ENCODE measurements at regions not wholly inside any gene's neighbourhood (a gene's known extent, or its start where the extent isn't known, plus 50 kb on each side); places are given as distances from the start of the nearest gene placed in this dataset.

DNA sequence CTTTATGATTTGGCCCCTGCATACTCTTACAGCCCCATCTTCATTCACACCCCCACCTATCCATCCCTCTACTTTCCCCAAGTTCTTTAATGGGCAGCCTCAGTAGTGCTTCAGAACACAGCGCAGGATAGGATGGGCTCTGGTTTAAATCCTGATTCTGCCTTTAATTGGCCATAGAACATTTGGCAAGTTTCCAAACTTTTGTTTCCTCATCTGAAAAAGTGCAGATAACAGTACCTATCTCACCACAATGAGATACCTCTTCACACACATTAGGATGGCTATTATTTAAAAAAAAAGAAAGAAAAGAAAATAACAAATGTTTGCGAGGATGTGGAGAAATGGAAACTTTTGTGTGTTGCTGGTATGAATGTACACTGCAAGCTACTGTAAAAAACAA, 142.5 kb upstream of the VANGL1 start:
- WGBS (ENCODE audit: insufficient coverage): 100% methylated on average over 1 of the region's 2 CpGs
- POLR2A ChIA-PET: no interaction called here
- CTCF ChIA-PET: no interaction called here
- Histone ChIP-seq H3K4me1 (ENCODE audit: control insufficient read depth in 1 of 2, extremely low read depth in 1 of 2, insufficient read depth in 2 of 2, low read length in 2 of 2) (no peaks in the 10 kb centered on the region), H3K27me3 (replicated peaks in 1 of 2; ENCODE audit: control insufficient read depth in 2 of 2, extremely low read depth in 1 of 2, insufficient read depth in 2 of 2, low read length in 1 of 2) (peaks cover 0 to 6% of the 10 kb centered on the region in 2 experiments), H3K4me3 (ENCODE audit: control insufficient read depth in 1 of 2, extremely low read depth in 1 of 2, low read length in 1 of 2) (no peak overlapping the region), H3K36me3 (ENCODE audit: control insufficient read depth in 2 of 2, extremely low read depth in 1 of 2, insufficient read depth in 1 of 2, low read length in 1 of 2) (no peaks in the 10 kb centered on the region), H3K9me3 (no peaks in the 10 kb centered on the region), H3K27ac (ENCODE audit: low read length) (no peak overlapping the region)
- ATAC-seq (replicated peaks in 1 of 4) (no peak), DNase-seq (no peak)
- Mint-ChIP-seq H3K36me3 (no peaks in the 10 kb centered on the region), H3K27ac (no peak overlapping the region), H3K27me3 (no peaks in the 10 kb centered on the region), H3K4me3 (no peak overlapping the region), H3K4me1 (no peaks in the 10 kb centered on the region), H3K9me3 (no peaks in the 10 kb centered on the region)

DNA sequence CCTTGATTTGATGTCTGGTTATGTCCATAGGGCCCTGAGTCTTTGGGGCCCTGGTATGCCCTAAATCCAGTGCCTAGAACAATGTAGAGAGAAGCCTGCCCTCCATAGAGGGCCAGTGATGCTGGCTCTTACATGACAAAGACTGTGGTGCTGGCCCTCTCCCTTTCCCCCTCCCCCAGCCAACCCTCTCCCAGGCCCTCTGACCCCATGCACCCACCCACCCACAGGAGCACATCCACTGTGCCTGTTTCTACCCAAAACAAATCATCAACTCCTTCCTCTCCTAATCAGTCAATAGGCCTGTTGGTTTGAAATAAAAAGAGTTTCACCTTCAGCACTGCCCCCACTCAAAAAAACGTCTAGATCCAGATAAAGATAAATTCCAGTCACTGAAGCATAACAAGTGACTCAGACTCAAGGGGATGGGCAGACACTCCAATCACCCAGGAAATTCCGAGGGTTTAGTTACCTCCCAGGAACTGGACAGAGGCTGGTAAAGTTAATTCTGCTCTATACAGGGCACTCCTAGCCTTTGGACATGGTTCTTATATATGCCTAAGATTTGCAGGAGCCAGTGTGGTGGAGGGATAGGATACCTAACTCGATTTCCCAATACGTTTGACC, 144.8 kb upstream of the VANGL1 start:
- H3K9me3 ChIP-seq: no peaks in the 10 kb centered on the region
- H3K27ac ChIP-seq (ENCODE audit: low read length): no peak overlapping the region
- ATAC-seq (replicated peaks in 1 of 4) (no peak), DNase-seq (no peak)
- H3K4me1 Mint-ChIP-seq: no peaks in the 10 kb centered on the region
- no CpG with 5 or more reads among the region's 4 CpGs for WGBS (ENCODE audit: insufficient coverage)
- H3K27me3 Mint-ChIP-seq: no peaks in the 10 kb centered on the region
- no peaks in the 10 kb centered on the region for H3K36me3 ChIP-seq (ENCODE audit: control insufficient read depth in 2 of 2, extremely low read depth in 1 of 2, insufficient read depth in 1 of 2, low read length in 1 of 2)
- H3K4me3 ChIP-seq (ENCODE audit: control insufficient read depth in 1 of 2, extremely low read depth in 1 of 2, low read length in 1 of 2): no peak overlapping the region
- H3K4me1 ChIP-seq (ENCODE audit: control insufficient read depth in 1 of 2, extremely low read depth in 1 of 2, insufficient read depth in 2 of 2, low read length in 2 of 2): no peaks in the 10 kb centered on the region
- no peaks in the 10 kb centered on the region for H3K36me3 Mint-ChIP-seq
- no peaks in the 10 kb centered on the region for H3K9me3 Mint-ChIP-seq
- ChIA-PET CTCF (no interaction called here), POLR2A (no interaction called here)
- peaks cover 0 to 2% of the 10 kb centered on the region in 2 experiments for H3K27me3 ChIP-seq (replicated peaks in 1 of 2; ENCODE audit: control insufficient read depth in 2 of 2, extremely low read depth in 1 of 2, insufficient read depth in 2 of 2, low read length in 1 of 2)
- no peak overlapping the region for H3K27ac Mint-ChIP-seq
- no peak overlapping the region for H3K4me3 Mint-ChIP-seq

DNA sequence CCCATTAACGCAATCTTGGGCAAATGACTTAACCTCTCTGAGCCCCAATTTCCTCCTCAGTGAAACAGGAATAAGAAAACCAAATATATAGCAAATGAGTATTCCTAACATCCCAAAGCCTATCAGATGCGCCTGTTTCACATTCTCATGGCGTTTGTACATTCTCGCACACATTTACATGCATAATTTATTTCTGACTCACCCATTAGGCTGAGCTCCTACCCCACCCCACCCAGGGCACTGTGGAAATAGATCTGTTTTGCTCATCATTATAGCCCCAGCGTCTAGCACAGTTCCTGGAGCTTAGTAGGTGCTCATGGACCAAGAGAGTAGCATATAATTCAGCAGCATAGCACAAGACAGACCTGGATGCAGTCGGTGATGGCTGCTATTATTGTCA, 146.1 kb upstream of the VANGL1 start:
- CTCF ChIA-PET: no interaction called here
- Mint-ChIP-seq H3K27ac (no peak overlapping the region), H3K27me3 (no peaks in the 10 kb centered on the region), H3K4me1 (no peaks in the 10 kb centered on the region), H3K9me3 (no peaks in the 10 kb centered on the region), H3K36me3 (no peaks in the 10 kb centered on the region), H3K4me3 (no peak overlapping the region)
- POLR2A ChIA-PET: no interaction called here
- no peak for DNase-seq
- Histone ChIP-seq H3K9me3 (no peaks in the 10 kb centered on the region), H3K36me3 (ENCODE audit: control insufficient read depth in 2 of 2, extremely low read depth in 1 of 2, insufficient read depth in 1 of 2, low read length in 1 of 2) (no peaks in the 10 kb centered on the region), H3K4me1 (ENCODE audit: control insufficient read depth in 1 of 2, extremely low read depth in 1 of 2, insufficient read depth in 2 of 2, low read length in 2 of 2) (no peaks in the 10 kb centered on the region), H3K27me3 (replicated peaks in 1 of 2; ENCODE audit: control insufficient read depth in 2 of 2, extremely low read depth in 1 of 2, insufficient read depth in 2 of 2, low read length in 1 of 2) (peaks cover 0 to 2% of the 10 kb centered on the region in 2 experiments), H3K27ac (ENCODE audit: low read length) (no peak overlapping the region), H3K4me3 (ENCODE audit: control insufficient read depth in 1 of 2, extremely low read depth in 1 of 2, low read length in 1 of 2) (no peak overlapping the region)
- ATAC-seq (replicated peaks in 1 of 4): no peak
- WGBS (ENCODE audit: insufficient coverage): no CpG with 5 or more reads among the region's 6 CpGs

DNA sequence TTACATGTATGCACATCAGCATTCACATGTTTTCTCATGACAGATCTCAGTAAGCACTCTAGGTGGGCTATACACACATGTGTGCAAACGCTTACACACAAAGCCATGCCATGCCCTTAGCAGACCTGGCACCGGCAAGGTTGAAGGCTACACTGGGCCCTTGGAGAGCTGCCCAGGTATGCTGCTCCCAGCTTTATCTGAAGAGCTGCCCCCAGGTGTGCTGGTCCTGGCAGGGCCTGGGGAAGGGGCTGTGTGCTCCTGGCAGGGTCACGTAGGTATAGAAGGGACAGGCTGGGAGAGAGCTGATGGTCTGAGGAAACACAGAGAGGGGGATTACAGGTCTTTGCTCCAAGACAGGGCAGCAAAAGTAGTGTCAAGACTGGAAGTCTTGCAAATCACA, 146.7 kb upstream of the VANGL1 start:
- CTCF ChIA-PET: no interaction called here
- no peaks in the 10 kb centered on the region for H3K36me3 Mint-ChIP-seq
- POLR2A ChIA-PET: no interaction called here
- ATAC-seq (replicated peaks in 1 of 4) (no peak), DNase-seq (no peak)
- Histone ChIP-seq H3K27me3 (replicated peaks in 1 of 2; ENCODE audit: control insufficient read depth in 2 of 2, extremely low read depth in 1 of 2, insufficient read depth in 2 of 2, low read length in 1 of 2) (peaks cover 0 to 1% of the 10 kb centered on the region in 2 experiments), H3K4me1 (ENCODE audit: control insufficient read depth in 1 of 2, extremely low read depth in 1 of 2, insufficient read depth in 2 of 2, low read length in 2 of 2) (no peaks in the 10 kb centered on the region), H3K4me3 (ENCODE audit: control insufficient read depth in 1 of 2, extremely low read depth in 1 of 2, low read length in 1 of 2) (no peak overlapping the region), H3K36me3 (ENCODE audit: control insufficient read depth in 2 of 2, extremely low read depth in 1 of 2, insufficient read depth in 1 of 2, low read length in 1 of 2) (no peaks in the 10 kb centered on the region), H3K27ac (ENCODE audit: low read length) (no peak overlapping the region), H3K9me3 (no peaks in the 10 kb centered on the region)
- 94% methylated on average over 2 of the region's 3 CpGs for WGBS (ENCODE audit: insufficient coverage)
- no peaks in the 10 kb centered on the region for H3K27me3 Mint-ChIP-seq
- H3K4me3 Mint-ChIP-seq: no peak overlapping the region
- H3K27ac Mint-ChIP-seq: no peak overlapping the region
- H3K4me1 Mint-ChIP-seq: no peaks in the 10 kb centered on the region
- H3K9me3 Mint-ChIP-seq: no peaks in the 10 kb centered on the region

DNA sequence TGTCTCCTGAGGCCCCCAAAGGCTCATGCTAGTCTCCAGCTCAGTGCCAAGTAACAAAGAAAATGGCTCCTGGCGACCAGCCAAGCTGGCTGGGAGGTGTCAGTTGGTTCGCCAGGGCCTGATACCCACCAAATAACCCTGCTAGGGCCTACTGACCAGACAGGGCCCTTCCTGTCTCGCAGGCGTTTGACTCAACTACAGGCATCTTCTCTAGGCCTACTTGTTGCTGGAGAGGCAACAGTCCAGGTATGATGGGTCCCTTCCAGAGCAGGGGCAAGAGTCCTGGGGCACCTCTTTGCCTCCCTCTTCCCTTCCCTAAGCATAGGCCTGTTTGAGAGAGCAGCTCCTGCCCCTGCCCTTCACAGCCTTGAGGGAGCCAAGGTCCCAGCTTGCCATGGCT, 147.9 kb upstream of the VANGL1 start:
- H3K36me3 Mint-ChIP-seq: no peaks in the 10 kb centered on the region
- Histone ChIP-seq H3K4me1 (ENCODE audit: control insufficient read depth in 1 of 2, extremely low read depth in 1 of 2, insufficient read depth in 2 of 2, low read length in 2 of 2) (no peaks in the 10 kb centered on the region), H3K9me3 (no peaks in the 10 kb centered on the region), H3K27me3 (replicated peaks in 1 of 2; ENCODE audit: control insufficient read depth in 2 of 2, extremely low read depth in 1 of 2, insufficient read depth in 2 of 2, low read length in 1 of 2) (no peaks in the 10 kb centered on the region), H3K36me3 (ENCODE audit: control insufficient read depth in 2 of 2, extremely low read depth in 1 of 2, insufficient read depth in 1 of 2, low read length in 1 of 2) (no peaks in the 10 kb centered on the region), H3K27ac (ENCODE audit: low read length) (no peak overlapping the region), H3K4me3 (ENCODE audit: control insufficient read depth in 1 of 2, extremely low read depth in 1 of 2, low read length in 1 of 2) (no peak overlapping the region)
- no peaks in the 10 kb centered on the region for H3K27me3 Mint-ChIP-seq
- no peaks in the 10 kb centered on the region for H3K4me1 Mint-ChIP-seq
- CTCF ChIA-PET: no interaction called here
- no peak overlapping the region for H3K4me3 Mint-ChIP-seq
- no peak for DNase-seq
- ATAC-seq (replicated peaks in 1 of 4): no peak
- POLR2A ChIA-PET: no interaction called here
- H3K27ac Mint-ChIP-seq: no peak overlapping the region
- 69% methylated on average over 4 of the region's 4 CpGs for WGBS (ENCODE audit: insufficient coverage)
- H3K9me3 Mint-ChIP-seq: peaks cover 0 to 3% (median 0%) of the 10 kb centered on the region in 3 donors

DNA sequence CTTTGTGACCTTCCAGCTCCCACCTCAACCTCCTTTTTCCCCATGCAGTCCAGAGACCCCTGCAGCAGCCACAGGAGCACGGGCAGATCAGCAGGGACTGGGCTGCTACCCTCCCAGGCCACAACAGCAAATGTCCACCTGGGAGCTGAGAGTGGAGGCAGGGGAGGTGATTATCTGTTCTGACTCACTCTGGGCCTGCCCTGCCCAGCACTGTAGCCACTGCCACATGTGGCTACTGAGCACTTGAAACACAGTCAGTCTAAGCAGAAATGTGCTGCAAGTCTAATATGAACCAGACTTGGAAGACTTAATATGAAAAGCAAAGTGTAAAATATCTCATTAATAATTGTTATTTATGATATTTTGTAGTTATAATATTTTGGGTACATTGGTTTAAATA, 148.9 kb upstream of the VANGL1 start:
- no peak overlapping the region for H3K27ac ChIP-seq (ENCODE audit: low read length)
- WGBS (ENCODE audit: insufficient coverage): no CpG with 5 or more reads among the region's 1 CpG
- H3K27ac Mint-ChIP-seq: no peak overlapping the region
- no peaks in the 10 kb centered on the region for H3K9me3 ChIP-seq
- H3K4me1 ChIP-seq (ENCODE audit: control insufficient read depth in 1 of 2, extremely low read depth in 1 of 2, insufficient read depth in 2 of 2, low read length in 2 of 2): no peaks in the 10 kb centered on the region
- ChIA-PET CTCF (no interaction called here), POLR2A (no interaction called here)
- DNase-seq (no peak), ATAC-seq (replicated peaks in 1 of 4) (no peak)
- no peaks in the 10 kb centered on the region for H3K36me3 ChIP-seq (ENCODE audit: control insufficient read depth in 2 of 2, extremely low read depth in 1 of 2, insufficient read depth in 1 of 2, low read length in 1 of 2)
- H3K4me3 ChIP-seq (ENCODE audit: control insufficient read depth in 1 of 2, extremely low read depth in 1 of 2, low read length in 1 of 2): no peak overlapping the region
- no peaks in the 10 kb centered on the region for H3K27me3 ChIP-seq (replicated peaks in 1 of 2; ENCODE audit: control insufficient read depth in 2 of 2, extremely low read depth in 1 of 2, insufficient read depth in 2 of 2, low read length in 1 of 2)
- peaks cover 0 to 3% (median 0%) of the 10 kb centered on the region in 3 donors for H3K9me3 Mint-ChIP-seq
- H3K4me3 Mint-ChIP-seq: no peak overlapping the region
- no peaks in the 10 kb centered on the region for H3K4me1 Mint-ChIP-seq
- no peaks in the 10 kb centered on the region for H3K27me3 Mint-ChIP-seq
- H3K36me3 Mint-ChIP-seq: no peaks in the 10 kb centered on the region

DNA sequence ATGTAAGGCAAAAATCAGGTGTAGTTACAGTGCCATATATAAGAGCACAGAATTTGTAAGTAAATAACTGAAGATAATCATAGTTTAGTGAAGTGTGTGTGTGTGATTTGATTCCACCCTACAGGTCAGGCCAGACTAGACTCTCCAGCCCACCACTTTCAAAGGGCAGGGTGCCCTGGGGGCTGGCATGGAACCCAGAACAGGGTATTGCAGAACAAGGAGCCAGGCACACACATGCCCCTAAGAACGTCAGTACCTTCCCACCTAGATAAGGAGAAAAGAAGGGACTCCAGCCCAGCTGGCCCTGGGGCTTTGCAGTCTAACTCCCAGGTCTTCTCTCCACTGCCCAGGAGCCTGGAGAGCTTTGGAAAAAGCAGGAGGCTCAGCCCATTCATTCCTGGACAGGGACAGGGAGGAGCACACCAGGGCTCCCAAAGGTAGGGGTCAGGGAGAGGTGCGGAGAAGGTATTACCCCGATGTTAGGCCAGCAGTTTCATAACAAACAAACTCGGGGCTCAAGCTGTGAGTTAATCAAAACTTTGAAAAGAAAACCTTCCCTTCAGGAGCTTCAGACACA, 149.7 kb upstream of the VANGL1 start:
- Histone ChIP-seq H3K4me3 (ENCODE audit: control insufficient read depth in 1 of 2, extremely low read depth in 1 of 2, low read length in 1 of 2) (no peak overlapping the region), H3K9me3 (no peaks in the 10 kb centered on the region), H3K36me3 (ENCODE audit: control insufficient read depth in 2 of 2, extremely low read depth in 1 of 2, insufficient read depth in 1 of 2, low read length in 1 of 2) (no peaks in the 10 kb centered on the region), H3K27ac (ENCODE audit: low read length) (no peak overlapping the region), H3K4me1 (ENCODE audit: control insufficient read depth in 1 of 2, extremely low read depth in 1 of 2, insufficient read depth in 2 of 2, low read length in 2 of 2) (no peaks in the 10 kb centered on the region), H3K27me3 (replicated peaks in 1 of 2; ENCODE audit: control insufficient read depth in 2 of 2, extremely low read depth in 1 of 2, insufficient read depth in 2 of 2, low read length in 1 of 2) (no peaks in the 10 kb centered on the region)
- Mint-ChIP-seq H3K4me1 (no peaks in the 10 kb centered on the region), H3K4me3 (no peak overlapping the region), H3K36me3 (no peaks in the 10 kb centered on the region), H3K27me3 (no peaks in the 10 kb centered on the region), H3K27ac (no peak overlapping the region), H3K9me3 (peaks cover 0 to 3% (median 0%) of the 10 kb centered on the region in 3 donors)
- WGBS (ENCODE audit: insufficient coverage): no CpG with 5 or more reads among the region's 4 CpGs
- DNase-seq (no peak), ATAC-seq (replicated peaks in 1 of 4) (no peak)
- CTCF ChIA-PET: no interaction called here
- POLR2A ChIA-PET: no interaction called here
